Adrenal gland (tissue), 5 donors: ENCODE measurements at regions not wholly inside any gene's neighbourhood (a gene's known extent, or its start where the extent isn't known, plus 50 kb on each side); places are given as distances from the start of the nearest gene placed in this dataset.

Experiments used
- CTCF ChIP-seq, 6 experiments: fragments of 450-650 bp in 4 of 6; fragments of 200-600 bp in 2 of 6; sonication (generic) in 1 of 6; IDR thresholded peaks; 1 replicate in 5 of 6; 2 replicates in 1 of 6; pipeline versions ENCODE4 v1.5.1 to v1.8.0; 2016 to 2021; ENCODE audit warnings: antibody characterized with exemption in 6 of 6, mild to moderate bottlenecking in 2 of 6, moderate library complexity in 1 of 6
- POLR2A ChIP-seq, 2 donors: fragments of 450-650 bp; IDR thresholded peaks; one replicate each; pipeline ENCODE4 v1.6.1; 2017; ENCODE audit warnings: antibody characterized with exemption in 2 of 2, mild to moderate bottlenecking in 2 of 2, moderate library complexity in 1 of 2
- donor health status: DM: no; HTN: no; CAD: no.

- no peak for TF ChIP-seq CTCF (IDR thresholded peaks at IDR 0.05)
- TF ChIP-seq POLR2A (IDR thresholded peaks at IDR 0.05), result no peak
Measured at GRCh38 chr17:63293323-63294075, 152.6 kb downstream of the CYB561 start.
